22Rv1 (cell line): ENCODE measurements at regions not wholly inside any gene's neighbourhood (a gene's known extent, or its start where the extent isn't known, plus 50 kb on each side); places are given as distances from the start of the nearest gene placed in this dataset.

Experiments
- H3K27ac ChIP-seq: fragments of 450-650 bp; 2 replicates; pipeline ENCODE4 v1.5.1; 2017
- CTCF ChIP-seq: fragments of 450-650 bp; IDR thresholded peaks from 2 replicates; pipeline ENCODE4 v1.5.1; 2017; ENCODE audit warnings: mild to moderate bottlenecking
- ZFX ChIP-seq: fragments of 450-650 bp; IDR thresholded peaks from 2 replicates; pipeline ENCODE4 v1.6.1; 2017; ENCODE audit warnings: antibody characterized with exemption, borderline replicate concordance

GRCh38 chr20:61127311-61128039, 124.6 kb upstream of the CDH4 start:
- TF ChIP-seq CTCF (no peak), ZFX (no peak)
- no peak overlapping the region for H3K27ac ChIP-seq

GRCh38 chr20:61128701-61129269, 123.3 kb upstream of the CDH4 start:
- no peak for TF ChIP-seq CTCF
- TF ChIP-seq ZFX: no peak
- no peak overlapping the region for H3K27ac ChIP-seq

GRCh38 chr20:61129311-61129710, 122.8 kb upstream of the CDH4 start:
- TF ChIP-seq ZFX (no peak), CTCF (no peak)

GRCh38 chr20:61130156-61130555, 121.9 kb upstream of the CDH4 start:
- no peak for TF ChIP-seq ZFX
- TF ChIP-seq CTCF: no peak
- H3K27ac ChIP-seq: no peak overlapping the region

More at GRCh38 chr20:61129311-61129710, 122.8 kb upstream of the CDH4 start:
- H3K27ac ChIP-seq: no peak overlapping the region

GRCh38 chr20:61131944-61132343, 120.1 kb upstream of the CDH4 start:
- TF ChIP-seq CTCF (no peak), ZFX (no peak)
- no peak overlapping the region for H3K27ac ChIP-seq

- no peak for TF ChIP-seq CTCF
- no peak for TF ChIP-seq ZFX
- H3K27ac ChIP-seq: no peak overlapping the region
These were observed 118.5 kb upstream of the CDH4 start for GRCh38 chr20:61133611-61134010.

GRCh38 chr20:61134296-61135030, 117.6 kb upstream of the CDH4 start:
- TF ChIP-seq ZFX (no peak), CTCF (no peak)
- no peak overlapping the region for H3K27ac ChIP-seq
